Ishikawa (cell line): ENCODE measurements at regions not wholly inside any gene's neighbourhood (a gene's known extent, or its start where the extent isn't known, plus 50 kb on each side); places are given as distances from the start of the nearest gene placed in this dataset.

Experiments used
- CEBPB ChIP-seq: IDR thresholded peaks from 2 replicates; pipeline ENCODE4 v1.6.1; 2012
- EP300 ChIP-seq: IDR thresholded peaks from 2 replicates; pipeline ENCODE4 v1.6.1; 2012; ENCODE audit warnings: borderline replicate concordance
- NFIC ChIP-seq: IDR thresholded peaks from 2 replicates; pipeline ENCODE4 v1.6.1; 2012
- REST ChIP-seq: IDR thresholded peaks from 2 replicates; pipeline ENCODE4 v1.6.1; 2012; ENCODE audit warnings: low read depth, mild to moderate bottlenecking
- TAF1 ChIP-seq: IDR thresholded peaks from 2 replicates; pipeline ENCODE4 v1.6.1; 2012; ENCODE audit warnings: low read depth, mild to moderate bottlenecking
- TEAD4 ChIP-seq: IDR thresholded peaks from 2 replicates; pipeline ENCODE4 v1.6.1; 2012

GRCh38 chr10:56255298-56255697, 105.8 kb downstream of the ZWINT start:
- TF ChIP-seq TEAD4 (no peak), NFIC (no peak), TAF1 (no peak), REST (no peak), CEBPB (no peak), EP300 (no peak)
